IMR-90 (cell line): ENCODE measurements at regions not wholly inside any gene's neighbourhood (a gene's known extent, or its start where the extent isn't known, plus 50 kb on each side); places are given as distances from the start of the nearest gene placed in this dataset.

Experiments used
- ATAC-seq: fragments of 200-7000 bp; cut with Tn5 transposase; 2 replicates; pipeline ENCODE4 v1.9.1; 2020; ENCODE audit warnings: low read depth, mild to moderate bottlenecking, moderate library complexity
- BruUV-seq: library from RNA; stranded (reverse); fragments of 400-500 nt; replicated peaks from 2 replicates; lab custom pipeline; 2021; lab: Mats Ljungman, UMichigan
- CTCF ChIA-PET: fragments of 300-600 bp; formaldehyde crosslinking; extraction: SDS; loops from one replicate; lab custom pipeline; 2021; ENCODE audit warnings: antibody characterized with exemption; lab: Yijun Ruan, JAX
- POLR2A ChIA-PET: fragments of 300-600 bp; sonication (Branson Sonifier 250); formaldehyde crosslinking; loops from one replicate; lab custom pipeline; 2022; ENCODE audit warnings: antibody characterized with exemption; ENCODE audit not compliant: unreplicated experiment; lab: Charles Lee
- DNase-seq: peaks from one replicate; pipeline ENCODE4 v3.0.0; 2013
- H2AFZ ChIP-seq: replicated peaks from 2 replicates; pipeline ENCODE3; 2013; ENCODE audit warnings: low read length, mild to moderate bottlenecking; ENCODE audit not compliant: poor library complexity
- H2AK5ac ChIP-seq: 2 replicates; pipeline ENCODE4 v1.6.1; 2013; ENCODE audit warnings: low read depth, low read length, inconsistent platforms
- H2AK9ac ChIP-seq: replicated peaks from 2 replicates; pipeline ENCODE3; 2013; ENCODE audit warnings: mild to moderate bottlenecking, low read depth, low read length, moderate library complexity; ENCODE audit not compliant: poor library complexity
- H2BK120ac ChIP-seq: 2 replicates; pipeline ENCODE4 v1.6.1; 2013; ENCODE audit warnings: low read depth, low read length, inconsistent platforms
- H2BK15ac ChIP-seq: 3 replicates; pipeline ENCODE4 v1.6.1; 2013; ENCODE audit warnings: low read depth, low read length, inconsistent platforms
- H2BK20ac ChIP-seq: 2 replicates; pipeline ENCODE4 v1.6.1; 2013; ENCODE audit warnings: low read depth, mild to moderate bottlenecking, inconsistent platforms, low read length, moderate library complexity
- H2BK5ac ChIP-seq: 2 replicates; pipeline ENCODE4 v1.6.1; 2013; ENCODE audit warnings: mild to moderate bottlenecking, low read depth, low read length, inconsistent platforms; ENCODE audit not compliant: poor library complexity, severe bottlenecking
- H3K14ac ChIP-seq: replicated peaks from 2 replicates; pipeline ENCODE4 v1.6.1; 2013; ENCODE audit warnings: low read depth, low read length, inconsistent platforms
- H3K18ac ChIP-seq: 2 replicates; pipeline ENCODE4 v1.6.1; 2013; ENCODE audit warnings: low read depth, low read length, control low read depth
- H3K23ac ChIP-seq: 2 replicates; pipeline ENCODE4 v1.6.1; 2013; ENCODE audit warnings: low read depth, low read length, inconsistent platforms
- H3K27ac ChIP-seq: 2 replicates; pipeline ENCODE4 v1.5.1; 2013; ENCODE audit warnings: mild to moderate bottlenecking, control low read depth, low read length; ENCODE audit not compliant: insufficient read depth
- H3K27me3 ChIP-seq: 2 replicates; pipeline ENCODE4 v1.6.1; 2013; ENCODE audit warnings: low read length; ENCODE audit not compliant: control insufficient read depth, insufficient read depth
- H3K36me3 ChIP-seq: 2 replicates; pipeline ENCODE4 v1.6.1; 2013; ENCODE audit warnings: low read length, mixed read lengths; ENCODE audit not compliant: control insufficient read depth, insufficient read depth
- H3K4ac ChIP-seq: 2 replicates; pipeline ENCODE4 v1.6.1; 2013; ENCODE audit warnings: low read depth, low read length, inconsistent platforms
- H3K4me1 ChIP-seq: 2 replicates; pipeline ENCODE4 v1.6.1; 2013; ENCODE audit warnings: low read length, mixed read lengths; ENCODE audit not compliant: control insufficient read depth, insufficient read depth
- H3K4me2 ChIP-seq: 2 replicates; pipeline ENCODE4 v1.6.1; 2013; ENCODE audit warnings: low read depth, mild to moderate bottlenecking, control low read depth, low read length, moderate library complexity
- H3K4me3 ChIP-seq: 2 replicates; pipeline ENCODE4 v1.5.1; 2013; ENCODE audit warnings: low read depth, mild to moderate bottlenecking, control low read depth, low read length, moderate library complexity; ENCODE audit not compliant: insufficient read depth
- H3K56ac ChIP-seq: 2 replicates; pipeline ENCODE4 v1.6.1; 2013; ENCODE audit warnings: low read length, inconsistent platforms; ENCODE audit not compliant: insufficient read depth; ENCODE audit errors: extremely low read depth
- H3K79me1 ChIP-seq, 2 experiments: 2 replicates each; pipeline ENCODE4 v1.6.1; 2013; ENCODE audit warnings: low read length in 2 of 2, inconsistent platforms in 1 of 2, low read depth in 1 of 2
- H3K9ac ChIP-seq: 2 replicates; pipeline ENCODE4 v1.6.1; 2013; ENCODE audit warnings: low read depth, low read length, control low read depth
- H3K9me1 ChIP-seq: 2 replicates; pipeline ENCODE4 v1.6.1; 2013; ENCODE audit warnings: low read length, inconsistent platforms; ENCODE audit not compliant: insufficient read depth
- H3K9me3 ChIP-seq: 2 replicates; pipeline ENCODE4 v1.6.1; 2013; ENCODE audit warnings: low read length; ENCODE audit not compliant: control insufficient read depth, insufficient read depth
- H4K20me1 ChIP-seq: 2 replicates; pipeline ENCODE4 v1.6.1; 2013; ENCODE audit warnings: low read length, inconsistent platforms; ENCODE audit not compliant: insufficient read depth
- H4K5ac ChIP-seq: 2 replicates; pipeline ENCODE4 v1.6.1; 2013; ENCODE audit warnings: mild to moderate bottlenecking, low read depth, low read length, control low read depth
- H4K8ac ChIP-seq, 2 experiments: 2 replicates each; pipeline ENCODE4 v1.6.1; 2013; ENCODE audit warnings: low read depth in 2 of 2, low read length in 2 of 2, control low read depth in 1 of 2, inconsistent platforms in 1 of 2
- H4K91ac ChIP-seq: 2 replicates; pipeline ENCODE4 v1.6.1; 2013; ENCODE audit warnings: low read depth, low read length, inconsistent platforms; ENCODE audit not compliant: insufficient read depth
- BHLHE40 ChIP-seq: fragments of 150-350 bp; IDR thresholded peaks from 2 replicates; pipeline ENCODE4 v1.6.1; 2016; ENCODE audit warnings: mild to moderate bottlenecking, low read depth, low read length
- CEBPB ChIP-seq: IDR thresholded peaks from 2 replicates; pipeline ENCODE4 v1.6.1; 2012; ENCODE audit warnings: low read depth, low read length, improper control_type of control experiment
- CHD1 ChIP-seq: IDR thresholded peaks from 2 replicates; pipeline ENCODE4 v1.6.1; 2012; ENCODE audit warnings: low read depth, low read length, improper control_type of control experiment
- ELK1 ChIP-seq: fragments of 150-350 bp; IDR thresholded peaks from 2 replicates; pipeline ENCODE4 v1.6.1; 2016; ENCODE audit warnings: low read depth, mild to moderate bottlenecking, low read length, moderate library complexity, borderline replicate concordance
- MAFK ChIP-seq: IDR thresholded peaks from 2 replicates; pipeline ENCODE4 v1.6.1; 2012; ENCODE audit warnings: low read depth, low read length, improper control_type of control experiment
- MAZ ChIP-seq: IDR thresholded peaks from 2 replicates; pipeline ENCODE4 v1.6.1; 2012; ENCODE audit warnings: low read depth, mild to moderate bottlenecking, low read length, improper control_type of control experiment, moderate library complexity, borderline replicate concordance
- POLR2A ChIP-seq: IDR thresholded peaks from 2 replicates; pipeline ENCODE4 v1.6.1; 2012; ENCODE audit warnings: mild to moderate bottlenecking, low read depth, low read length
- RCOR1 ChIP-seq: IDR thresholded peaks from 2 replicates; pipeline ENCODE4 v1.6.1; 2012; ENCODE audit warnings: mild to moderate bottlenecking, low read length, improper control_type of control experiment; ENCODE audit not compliant: insufficient replicate concordance
- WGBS, 2 experiments: methylation state at CpG; one replicate each; pipeline versions ENCODE4 v1.1.5 to v1.1.7; 2013; ENCODE audit warnings: missing lambda C conversion rate in 2 of 2; ENCODE audit not compliant: insufficient read length in 1 of 2; ENCODE audit errors: extremely low coverage in 2 of 2; 5-methylcytosine and 5-hydroxymethylcytosine counted together
- dilution Hi-C: fragments of 300-500 bp; cut with HindIII; formaldehyde crosslinking; loops from one replicate; pipeline ENCODE4 v1.14.3; 2018; ENCODE audit warnings: low sequenced_read_pairs; ENCODE audit not compliant: unreplicated experiment
- in situ Hi-C: fragments of 300-500 bp; cut with MboI; formaldehyde crosslinking; loops from 3 replicates; pipeline ENCODE4 v1.14.3; 2019; ENCODE audit warnings: low sequenced_read_pairs, inconsistent platforms, mixed read lengths
- intact Hi-C: fragments of 100-400 bp; cut with micrococcal nuclease; formaldehyde crosslinking; loops from 2 replicates; pipeline ENCODE4 v1.10.0; 2022
- TF ChIP-seq, protein P1 (sequence below): conservative IDR thresholded peaks from 2 replicates; pipeline ENCODE4 v1.5.1; 2012; ENCODE audit warnings: mild to moderate bottlenecking, low read depth, low read length, improper control_type of control experiment

- no peak overlapping the region for H2AK5ac ChIP-seq
- H3K9me1 ChIP-seq: no peaks in the 10 kb centered on the region
- no CpG with 5 or more reads among the region's 2 CpGs for WGBS, 2 experiments
- no peak overlapping the region for H3K14ac ChIP-seq
- peaks cover 2% of the 10 kb centered on the region; the same call in 1 of the 2 replicates for H3K4me1 ChIP-seq
- H2BK120ac ChIP-seq: no peak overlapping the region
- intact Hi-C loops (no loop called here), in situ Hi-C loops (no loop called here), dilution Hi-C loops (no loop called here)
- H3K9me3 ChIP-seq: no peaks in the 10 kb centered on the region
- no peak overlapping the region for H3K4me2 ChIP-seq
- ChIA-PET POLR2A (no interaction called here), CTCF (no interaction called here)
- H3K4me3 ChIP-seq: no peak overlapping the region
- no TSS peak for BruUV-seq
- H3K27me3 ChIP-seq: no peaks in the 10 kb centered on the region; the same call in 1 of the 2 replicates
- no peak overlapping the region for H4K5ac ChIP-seq
- H4K20me1 ChIP-seq: no peaks in the 10 kb centered on the region
- H3K27ac ChIP-seq: no peak overlapping the region
- no peaks in the 10 kb centered on the region for H3K36me3 ChIP-seq
- no peaks in the 10 kb centered on the region for H3K79me1 ChIP-seq
- H3K23ac ChIP-seq: no peak overlapping the region
- no peak overlapping the region for H3K4ac ChIP-seq
- no peak overlapping the region for H2BK20ac ChIP-seq
- no peak for ATAC-seq
- no peak overlapping the region for H3K9ac ChIP-seq
- H4K8ac ChIP-seq: no peak overlapping the region
- H2BK5ac ChIP-seq: no peak overlapping the region
- H3K56ac ChIP-seq: no peak overlapping the region
- no peak overlapping the region for H3K18ac ChIP-seq
- peak overlapping the region; percentile 33 for H2AK9ac ChIP-seq
- H2BK15ac ChIP-seq: no peak overlapping the region
- TF ChIP-seq ELK1 (no peak), POLR2A (no peak), BHLHE40 (no peak), CEBPB (no peak), MAZ (no peak), RCOR1 (no peak), CHD1 (no peak), MAFK (no peak)
- TF ChIP-seq, protein P1, sequence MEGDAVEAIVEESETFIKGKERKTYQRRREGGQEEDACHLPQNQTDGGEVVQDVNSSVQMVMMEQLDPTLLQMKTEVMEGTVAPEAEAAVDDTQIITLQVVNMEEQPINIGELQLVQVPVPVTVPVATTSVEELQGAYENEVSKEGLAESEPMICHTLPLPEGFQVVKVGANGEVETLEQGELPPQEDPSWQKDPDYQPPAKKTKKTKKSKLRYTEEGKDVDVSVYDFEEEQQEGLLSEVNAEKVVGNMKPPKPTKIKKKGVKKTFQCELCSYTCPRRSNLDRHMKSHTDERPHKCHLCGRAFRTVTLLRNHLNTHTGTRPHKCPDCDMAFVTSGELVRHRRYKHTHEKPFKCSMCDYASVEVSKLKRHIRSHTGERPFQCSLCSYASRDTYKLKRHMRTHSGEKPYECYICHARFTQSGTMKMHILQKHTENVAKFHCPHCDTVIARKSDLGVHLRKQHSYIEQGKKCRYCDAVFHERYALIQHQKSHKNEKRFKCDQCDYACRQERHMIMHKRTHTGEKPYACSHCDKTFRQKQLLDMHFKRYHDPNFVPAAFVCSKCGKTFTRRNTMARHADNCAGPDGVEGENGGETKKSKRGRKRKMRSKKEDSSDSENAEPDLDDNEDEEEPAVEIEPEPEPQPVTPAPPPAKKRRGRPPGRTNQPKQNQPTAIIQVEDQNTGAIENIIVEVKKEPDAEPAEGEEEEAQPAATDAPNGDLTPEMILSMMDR: no peak
- peak overlapping the region; percentile 47 for H2AFZ ChIP-seq
- no peak for DNase-seq
- no peak overlapping the region for H4K91ac ChIP-seq
These were observed 133.2 kb upstream of the LRFN2 start for GRCh38 chr6:40720375-40720748.
